Gastroesophageal sphincter (tissue), 4 donors: ENCODE measurements at regions not wholly inside any gene's neighbourhood (a gene's known extent, or its start where the extent isn't known, plus 50 kb on each side); places are given as distances from the start of the nearest gene placed in this dataset.
"Not testable (repeated sequence)": the region's sequence is repeated elsewhere in the genome, so short reads cannot be mapped to it uniquely, and the experiment has no call there.

Source experiments
- ATAC-seq: fragments of 150-250 bp; one replicate; pipeline ENCODE4 v1.9.1; 2016; ENCODE audit warnings: mild to moderate bottlenecking, moderate library complexity
- H3K27ac ChIP-seq, 4 donors: fragments of 200-600 bp; sonication (generic) in 3 of 4; 1 replicate in 3 of 4; 2 replicates in 1 of 4; pipeline ENCODE4 v1.5.1; 2016 to 2019
- H3K27me3 ChIP-seq: fragments of 200-600 bp; sonication (generic); one replicate; pipeline ENCODE4 v1.5.1; 2019
- H3K36me3 ChIP-seq, 2 donors: fragments of 200-600 bp; sonication (generic); one replicate each; pipeline ENCODE4 v1.5.1; 2019; ENCODE audit warnings: control low read depth in 1 of 2
- H3K4me1 ChIP-seq, 3 donors: fragments of 200-600 bp; sonication (generic); 1 replicate in 2 of 3; 2 replicates in 1 of 3; pipeline ENCODE4 v1.5.1; 2016 to 2019; ENCODE audit warnings: control low read depth in 2 of 3
- H3K4me3 ChIP-seq, 2 donors: fragments of 200-600 bp; sonication (generic); one replicate each; pipeline ENCODE4 v1.5.1; 2019; ENCODE audit warnings: mild to moderate bottlenecking in 1 of 2, moderate library complexity in 1 of 2
- H3K9me3 ChIP-seq, 3 donors: fragments of 200-600 bp; sonication (generic); one replicate each; pipeline ENCODE4 v1.5.1; 2017 to 2019; ENCODE audit warnings: control low read depth in 2 of 3
- CTCF ChIP-seq, 4 experiments: fragments of 200-600 bp in 2 of 4; fragments of 450-650 bp in 2 of 4; sonication (generic) in 1 of 4; IDR thresholded peaks; one replicate each; pipeline ENCODE4 v1.5.1; 2017 to 2019; ENCODE audit warnings: antibody characterized with exemption in 4 of 4, mild to moderate bottlenecking in 2 of 4, moderate library complexity in 2 of 4
- EP300 ChIP-seq: sonication (generic); formaldehyde crosslinking; IDR thresholded peaks from one replicate; pipeline ENCODE4 v1.6.1; 2017; ENCODE audit warnings: antibody characterized with exemption, mild to moderate bottlenecking
- POLR2A ChIP-seq, 2 donors: fragments of 450-650 bp; IDR thresholded peaks; one replicate each; pipeline ENCODE4 v1.6.1; 2017; ENCODE audit warnings: antibody characterized with exemption in 2 of 2, mild to moderate bottlenecking in 2 of 2, moderate library complexity in 1 of 2
- POLR2AphosphoS5 ChIP-seq: sonication (generic); formaldehyde crosslinking; IDR thresholded peaks from one replicate; pipeline ENCODE4 v1.6.1; 2017; ENCODE audit warnings: antibody characterized with exemption
- WGBS, 2 donors: methylation state at CpG; one replicate each; pipeline ENCODE4 v1.1.5; 2018; ENCODE audit warnings: low coverage in 1 of 2; 5-methylcytosine and 5-hydroxymethylcytosine counted together

GRCh38 chr20:30892541-30893345, 364.7 kb upstream of the DEFB115 start:
- Histone ChIP-seq H3K4me3 (no peak overlapping the region), H3K36me3 (no peaks in the 10 kb centered on the region), H3K27me3 (peaks cover 64% of the 10 kb centered on the region), H3K4me1 (no peaks in the 10 kb centered on the region), H3K9me3 (peaks cover 0 to 11% (median 0%) of the 10 kb centered on the region in 3 donors), H3K27ac (no peak overlapping the region)
- WGBS, 2 donors, result 33 to 58% methylated on average over 1 to 8 of the region's 38 CpGs
- no peak for TF ChIP-seq CTCF (IDR thresholded peaks at IDR 0.05)
- no peak for TF ChIP-seq EP300
- no peak for TF ChIP-seq POLR2A (IDR thresholded peaks at IDR 0.05)
- TF ChIP-seq POLR2AphosphoS5, result no peak
- no peak for ATAC-seq

GRCh38 chr20:30893346-30894314, 363.8 kb upstream of the DEFB115 start:
- ATAC-seq, H3K4me3 ChIP-seq, H3K27ac ChIP-seq, H3K36me3 ChIP-seq, H3K4me1 ChIP-seq, H3K9me3 ChIP-seq: not testable (repeated sequence)
- H3K27me3 ChIP-seq, result peaks cover 62% of the 10 kb centered on the region
- WGBS, 2 donors, result 13 to 58% methylated on average over 5 to 11 of the region's 48 CpGs

- not testable (repeated sequence) for H3K4me1 ChIP-seq, H3K9me3 ChIP-seq, H3K36me3 ChIP-seq, ATAC-seq, H3K4me3 ChIP-seq, H3K27ac ChIP-seq
- peaks cover 72% of the 10 kb centered on the region for H3K27me3 ChIP-seq
- WGBS, 2 donors, result 0% methylated on average over 1 of the region's 35 CpGs; no CpG with 5 or more reads in 1 of the 2 donors
Observed at GRCh38 chr20:30894707-30895353, 362.6 kb upstream of the DEFB115 start.

- not testable (repeated sequence) for ATAC-seq, H3K4me1 ChIP-seq, H3K27ac ChIP-seq, H3K9me3 ChIP-seq, H3K36me3 ChIP-seq, H3K4me3 ChIP-seq
- WGBS, 2 donors, result 13 to 70% methylated on average over 2 to 4 of the region's 25 CpGs
- peaks cover 77% of the 10 kb centered on the region for H3K27me3 ChIP-seq
Observed at GRCh38 chr20:30895354-30895711, 362.1 kb upstream of the DEFB115 start.

- not testable (repeated sequence) for H3K4me3 ChIP-seq, H3K36me3 ChIP-seq, H3K4me1 ChIP-seq, H3K27ac ChIP-seq, ATAC-seq
- 13 to 27% methylated on average over 1 to 3 of the region's 41 CpGs for WGBS, 2 donors
- Histone ChIP-seq H3K27me3 (peaks cover 45% of the 10 kb centered on the region), H3K9me3 (peaks cover 0 to 15% (median 0%) of the 10 kb centered on the region in 3 donors)
Observed at GRCh38 chr20:30899370-30900079, 357.9 kb upstream of the DEFB115 start.

GRCh38 chr20:30900080-30900719, 357.3 kb upstream of the DEFB115 start:
- Histone ChIP-seq H3K9me3 (peaks cover 0 to 15% (median 0%) of the 10 kb centered on the region in 3 donors), H3K27me3 (peaks cover 39% of the 10 kb centered on the region)
- 13% methylated on average over 2 of the region's 30 CpGs; no CpG with 5 or more reads in 1 of the 2 donors for WGBS, 2 donors
- H3K27ac ChIP-seq, H3K4me1 ChIP-seq, H3K4me3 ChIP-seq, ATAC-seq, H3K36me3 ChIP-seq: not testable (repeated sequence)

GRCh38 chr20:30905231-30905630, 352.2 kb upstream of the DEFB115 start:
- H3K36me3 ChIP-seq, H3K27ac ChIP-seq, H3K27me3 ChIP-seq, ATAC-seq, H3K4me1 ChIP-seq, H3K4me3 ChIP-seq: not testable (repeated sequence)
- peaks cover 0 to 32% (median 0%) of the 10 kb centered on the region in 3 donors for H3K9me3 ChIP-seq
- WGBS, 2 donors, result 90 to 100% methylated on average over 9 to 19 of the region's 19 CpGs
